ENCODE measurements at regions not wholly inside any gene's neighbourhood (a gene's known extent, or its start where the extent isn't known, plus 50 kb on each side); places are given as distances from the start of the nearest gene placed in this dataset.

DNA sequence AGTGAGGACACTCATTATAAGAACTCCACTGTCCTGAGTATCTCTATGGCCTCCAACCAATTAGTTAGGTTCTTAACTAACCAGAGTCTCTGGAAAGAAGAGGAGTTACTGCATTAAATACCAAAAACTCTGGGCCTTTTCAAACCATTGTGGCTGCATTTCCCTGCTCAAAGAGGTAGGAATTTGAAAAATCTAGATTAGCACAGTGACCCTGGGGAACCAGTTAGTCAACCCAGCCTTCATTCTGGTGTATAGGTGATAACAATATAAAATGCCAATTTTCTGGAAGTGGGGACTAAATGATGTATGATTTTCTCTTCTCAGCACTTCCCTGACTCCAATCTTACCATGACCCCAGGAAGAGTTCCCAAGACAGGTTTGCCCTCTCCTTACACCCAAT, 287.8 kb upstream of the SETBP1 start:
- TF ChIP-seq, protein P1, sequence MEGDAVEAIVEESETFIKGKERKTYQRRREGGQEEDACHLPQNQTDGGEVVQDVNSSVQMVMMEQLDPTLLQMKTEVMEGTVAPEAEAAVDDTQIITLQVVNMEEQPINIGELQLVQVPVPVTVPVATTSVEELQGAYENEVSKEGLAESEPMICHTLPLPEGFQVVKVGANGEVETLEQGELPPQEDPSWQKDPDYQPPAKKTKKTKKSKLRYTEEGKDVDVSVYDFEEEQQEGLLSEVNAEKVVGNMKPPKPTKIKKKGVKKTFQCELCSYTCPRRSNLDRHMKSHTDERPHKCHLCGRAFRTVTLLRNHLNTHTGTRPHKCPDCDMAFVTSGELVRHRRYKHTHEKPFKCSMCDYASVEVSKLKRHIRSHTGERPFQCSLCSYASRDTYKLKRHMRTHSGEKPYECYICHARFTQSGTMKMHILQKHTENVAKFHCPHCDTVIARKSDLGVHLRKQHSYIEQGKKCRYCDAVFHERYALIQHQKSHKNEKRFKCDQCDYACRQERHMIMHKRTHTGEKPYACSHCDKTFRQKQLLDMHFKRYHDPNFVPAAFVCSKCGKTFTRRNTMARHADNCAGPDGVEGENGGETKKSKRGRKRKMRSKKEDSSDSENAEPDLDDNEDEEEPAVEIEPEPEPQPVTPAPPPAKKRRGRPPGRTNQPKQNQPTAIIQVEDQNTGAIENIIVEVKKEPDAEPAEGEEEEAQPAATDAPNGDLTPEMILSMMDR (conservative IDR thresholded peaks at IDR 0.05): no peak
- no peak for TF ChIP-seq ZFX (IDR thresholded peaks at IDR 0.05)
